GM21367 (cell line): ENCODE measurements at regions not wholly inside any gene's neighbourhood (a gene's known extent, or its start where the extent isn't known, plus 50 kb on each side); places are given as distances from the start of the nearest gene placed in this dataset.
"Not testable (repeated sequence)": the region's sequence is repeated elsewhere in the genome, so short reads cannot be mapped to it uniquely, and the experiment has no call there.

Experiments used
- ATAC-seq: cut with Tn5 transposase; IDR thresholded peaks from one replicate; pipeline ENCODE4 v1.9.1; 2021; ENCODE audit not compliant: unreplicated experiment

- ATAC-seq = no peak
Observed at GRCh38 chr6:51213811-51214210, 395.1 kb downstream of the TFAP2B start.

DNA sequence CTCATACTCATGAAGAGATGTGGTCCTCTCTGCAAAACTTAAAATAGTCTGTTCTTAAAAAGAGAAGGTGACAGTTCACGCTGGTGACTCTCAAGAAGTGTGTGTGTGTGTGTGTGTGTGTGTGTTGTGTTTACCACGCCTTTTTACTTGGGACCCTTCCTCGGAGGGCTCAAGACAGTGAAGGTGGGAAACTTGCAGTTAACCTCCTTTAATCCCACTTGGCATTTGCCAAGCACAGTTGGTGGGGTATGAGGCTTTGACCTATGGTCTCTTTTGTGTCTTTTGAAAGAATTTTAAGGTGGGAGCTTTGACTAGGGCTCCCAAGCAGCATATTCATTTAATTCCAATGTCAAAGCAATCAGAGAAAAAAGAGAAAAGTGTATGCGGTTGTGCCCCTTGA is 395.8 kb downstream of the TFAP2B start:
- ATAC-seq = no peak

- no peak for ATAC-seq
Observed at GRCh38 chr6:51218181-51218580, 399.5 kb downstream of the TFAP2B start.

DNA sequence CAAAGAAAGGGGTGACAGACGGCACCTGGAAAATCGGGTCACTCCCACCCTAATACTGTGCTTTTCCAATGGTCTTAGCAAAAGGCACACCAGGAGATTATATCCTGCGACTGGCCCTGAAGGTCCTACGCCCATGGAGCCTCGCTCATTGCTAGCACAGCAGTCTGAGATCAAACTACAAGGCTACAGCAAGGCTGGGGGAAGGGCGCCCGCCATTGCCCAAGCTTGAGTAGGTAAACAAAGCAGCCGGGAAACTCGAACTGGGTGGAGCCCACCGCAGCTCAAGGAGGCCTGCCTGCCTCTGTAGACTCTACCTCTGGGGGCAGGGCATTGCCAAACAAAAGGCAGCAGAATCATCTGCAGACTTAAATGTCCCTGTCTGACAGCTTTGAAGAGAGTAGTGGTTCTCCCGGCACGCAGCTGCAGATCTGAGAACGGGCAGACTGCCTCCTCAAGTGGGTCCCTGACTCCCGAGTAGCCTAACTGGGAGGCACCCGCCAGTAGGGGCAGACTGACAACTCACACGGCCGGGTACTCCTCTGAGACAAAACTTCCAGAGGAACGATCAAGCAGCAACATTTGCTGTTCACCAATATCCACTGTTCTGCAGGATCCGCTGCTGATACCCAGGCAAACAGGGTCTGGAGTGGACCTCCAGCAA is 406.0 kb downstream of the TFAP2B start:
- not testable (repeated sequence) for ATAC-seq

- no peak for ATAC-seq
Observed at GRCh38 chr6:51241376-51241775, 422.7 kb downstream of the TFAP2B start.

GRCh38 chr6:51249798-51250197 is 431.1 kb downstream of the TFAP2B start:
- no peak for ATAC-seq

DNA sequence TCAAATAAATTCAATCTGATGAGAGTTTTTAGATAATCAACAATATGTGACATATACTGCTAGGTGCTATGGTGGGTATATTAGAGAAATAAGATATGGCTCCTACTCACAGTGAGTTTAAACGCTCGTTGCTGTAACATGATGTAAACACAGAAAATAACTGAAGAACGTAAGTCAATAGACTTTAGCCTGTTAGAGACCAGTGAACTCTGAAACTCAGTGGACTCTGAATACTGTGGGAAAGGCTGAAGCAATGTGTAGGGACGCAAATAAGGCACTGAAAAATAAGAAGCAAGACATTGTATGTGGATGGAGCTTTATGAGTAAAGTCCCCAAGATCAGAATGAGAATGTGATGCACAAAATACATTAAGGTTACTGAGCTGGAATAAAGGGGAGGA is 431.6 kb downstream of the TFAP2B start:
- ATAC-seq = no peak

- no peak for ATAC-seq
Observed at GRCh38 chr6:51257938-51258337, 439.3 kb downstream of the TFAP2B start.

GRCh38 chr6:51260003-51260402 is 441.3 kb downstream of the TFAP2B start:
- no peak for ATAC-seq

GRCh38 chr6:51261691-51262090 is 443.0 kb downstream of the TFAP2B start:
- ATAC-seq = no peak

DNA sequence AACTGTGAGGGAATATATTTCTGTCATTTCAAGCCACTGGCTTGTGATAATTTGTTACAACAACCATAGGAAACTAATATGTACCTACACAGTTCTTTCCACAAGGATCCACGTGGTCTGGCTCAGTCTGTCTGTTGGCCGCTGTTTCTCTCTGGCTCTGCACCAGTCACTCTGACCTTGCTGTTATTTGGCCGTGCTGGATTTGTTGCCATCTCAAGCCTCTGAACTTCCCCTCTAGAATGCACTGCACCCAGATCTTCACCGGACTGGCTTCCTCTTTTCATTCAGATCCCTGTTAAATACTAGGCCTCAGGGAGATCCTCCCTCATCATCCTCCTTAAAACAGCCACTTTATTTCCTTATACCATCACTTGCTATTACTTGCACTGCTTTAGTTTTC is 446.8 kb downstream of the TFAP2B start:
- no peak for ATAC-seq

GRCh38 chr6:51266604-51267003 is 447.9 kb downstream of the TFAP2B start:
- ATAC-seq = no peak

DNA sequence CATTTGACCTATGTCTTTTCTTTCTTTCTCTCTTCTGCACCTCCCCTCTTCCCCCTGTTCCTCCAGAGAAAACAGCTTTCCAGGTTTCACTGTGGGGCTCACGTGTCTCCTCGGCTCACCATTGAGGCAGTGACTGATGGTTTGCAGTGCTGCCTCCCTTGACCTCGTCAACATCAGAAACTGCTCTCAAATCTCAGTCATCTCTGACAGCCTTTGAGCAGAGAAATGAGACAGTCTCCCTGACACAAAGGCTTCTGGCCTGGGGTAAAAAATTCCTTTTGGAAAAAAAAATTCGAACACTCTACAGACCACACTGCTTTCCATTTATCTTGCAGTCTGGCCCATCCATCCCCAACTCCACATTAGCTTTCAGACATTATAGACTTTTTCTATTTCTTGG is 450.0 kb downstream of the TFAP2B start:
- no peak for ATAC-seq

- ATAC-seq = no peak
Observed at GRCh38 chr6:51269876-51270275, 451.2 kb downstream of the TFAP2B start.

DNA sequence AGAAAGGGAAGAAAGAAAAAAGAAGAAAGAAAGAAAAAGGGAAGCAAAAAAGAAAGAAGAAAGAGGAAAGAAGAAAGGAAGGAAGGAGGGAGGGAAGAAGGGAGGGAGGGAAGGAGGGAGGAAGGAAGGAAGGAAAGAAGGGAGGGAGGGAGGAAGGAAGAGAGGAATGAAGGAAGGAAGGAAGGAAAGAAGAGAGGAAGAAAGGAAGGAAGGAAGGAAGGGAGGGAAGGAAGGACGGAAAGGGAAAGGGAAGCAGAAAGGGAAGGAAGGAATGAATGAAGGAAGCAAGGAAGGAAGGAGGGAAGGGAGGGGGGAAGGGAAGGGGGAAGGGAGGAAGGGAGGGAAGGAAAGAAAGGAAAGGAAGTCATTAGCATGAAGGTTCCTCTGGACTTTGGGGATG is 452.9 kb downstream of the TFAP2B start:
- ATAC-seq = no peak

DNA sequence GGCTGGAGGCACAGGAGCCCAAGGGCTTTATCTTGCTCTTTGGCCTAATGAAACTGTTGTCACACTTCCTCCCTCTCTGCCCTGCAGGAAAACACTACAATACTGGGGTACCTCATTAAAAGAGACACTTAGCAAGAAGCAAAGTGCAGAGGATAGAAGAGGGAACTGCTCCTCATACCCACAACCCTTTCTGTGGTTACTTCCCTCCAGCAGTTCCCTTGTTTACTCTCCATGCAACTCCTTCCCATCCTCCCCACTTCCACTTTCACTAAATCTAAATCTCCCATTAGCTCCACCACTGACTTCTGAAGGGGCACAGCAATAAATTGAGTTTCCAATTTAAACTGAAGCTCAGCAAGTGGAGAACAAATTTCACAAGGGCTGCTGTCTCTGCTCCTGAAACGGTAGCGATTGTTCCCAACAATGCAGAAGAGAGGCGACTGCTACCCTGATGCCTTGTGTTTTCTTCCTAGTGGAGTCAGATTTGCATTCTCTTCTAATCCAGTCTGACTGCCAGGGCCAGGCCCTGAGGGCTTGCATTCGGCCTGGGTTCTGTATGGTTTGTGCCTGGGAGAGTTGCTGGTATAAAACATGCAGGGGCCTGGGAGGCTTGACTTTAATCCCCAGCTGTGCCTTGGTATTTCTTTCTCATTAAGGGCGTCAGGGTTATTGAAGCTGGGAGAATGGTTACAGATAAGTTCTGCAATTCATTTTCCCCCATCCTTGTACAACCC is 454.7 kb downstream of the TFAP2B start:
- no peak for ATAC-seq

DNA sequence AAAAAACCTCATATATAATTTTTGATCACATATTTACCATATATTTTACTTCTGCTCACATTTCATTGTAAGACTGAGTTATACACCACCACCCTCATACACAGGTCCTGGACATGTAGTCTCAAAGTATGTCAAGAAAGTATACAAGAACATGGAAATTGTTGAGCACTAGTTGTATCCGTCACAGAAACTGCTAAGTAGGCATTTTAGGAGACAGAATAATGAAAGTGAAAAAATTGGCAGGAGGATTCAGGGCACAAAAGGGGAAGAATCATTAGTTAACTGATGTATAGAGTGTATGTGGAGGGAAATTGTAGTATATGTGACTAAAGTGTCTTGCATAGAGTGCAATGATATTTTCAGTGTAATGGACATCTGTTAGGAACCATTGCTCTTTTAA is 458.8 kb downstream of the TFAP2B start:
- no peak for ATAC-seq

- no peak for ATAC-seq
Observed at GRCh38 chr6:51282026-51282425, 463.4 kb downstream of the TFAP2B start.

DNA sequence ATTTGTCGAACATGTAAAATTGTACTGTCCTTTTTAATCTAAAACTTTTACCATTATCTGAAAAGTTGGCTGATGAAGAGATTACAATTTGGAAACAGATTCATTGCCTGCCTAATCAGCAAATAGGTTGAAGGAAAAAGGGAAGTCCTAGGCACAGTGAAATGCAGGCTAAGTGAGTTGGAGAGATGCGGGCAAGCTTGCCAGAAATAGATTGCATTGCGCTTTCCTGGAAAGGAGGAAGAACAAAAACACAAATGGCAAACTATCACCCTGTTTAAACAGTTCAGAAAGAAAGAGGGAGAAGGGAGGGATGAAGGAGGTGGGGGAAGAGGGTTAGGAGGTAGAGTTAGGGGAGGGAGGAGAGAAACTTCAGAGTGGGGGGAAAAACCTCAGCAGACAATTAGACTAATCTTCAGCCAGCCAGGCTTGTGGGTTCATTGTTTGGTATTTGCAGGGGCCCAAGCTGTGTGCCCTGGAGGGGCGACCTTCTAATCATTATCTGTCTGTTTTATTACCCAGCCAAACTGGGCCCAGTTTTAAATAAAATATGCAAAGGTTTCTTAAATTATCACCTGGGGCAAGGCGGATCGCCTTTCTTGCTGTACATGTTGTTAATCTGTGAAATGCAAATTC is 465.2 kb downstream of the TFAP2B start:
- no peak for ATAC-seq

- no peak for ATAC-seq
Observed at GRCh38 chr6:51285876-51286275, 467.2 kb downstream of the TFAP2B start.

DNA sequence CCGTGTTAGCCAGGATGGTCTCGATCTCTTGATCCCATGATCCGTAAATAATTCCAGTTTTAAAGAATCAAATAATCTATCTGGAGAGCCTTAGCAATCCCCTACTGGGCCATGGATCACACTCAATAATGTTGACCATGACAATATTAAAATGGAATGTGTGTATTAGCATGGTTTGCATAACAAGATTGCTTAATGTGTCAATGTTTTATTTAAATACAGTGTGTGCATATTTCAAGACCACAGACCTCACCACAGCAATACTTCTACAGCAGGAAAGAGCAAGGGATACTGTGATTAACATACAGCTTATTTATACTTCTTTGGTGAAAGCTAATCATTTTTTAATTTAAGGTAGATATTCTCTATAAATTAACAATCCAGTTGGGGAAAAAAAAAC is 470.4 kb downstream of the TFAP2B start:
- no peak for ATAC-seq

GRCh38 chr6:51292659-51293058 is 474.0 kb downstream of the TFAP2B start:
- no peak for ATAC-seq
